SK-N-SH treated with all-trans-retinoic acid at 6 μM for 48 hours (cell line): ENCODE measurements at regions not wholly inside any gene's neighbourhood (a gene's known extent, or its start where the extent isn't known, plus 50 kb on each side); places are given as distances from the start of the nearest gene placed in this dataset.

Experiments
- ATAC-seq: fragments of 200-7000 bp; cut with Tn5 transposase; 3 replicates; pipeline ENCODE4 v1.9.1; 2020; ENCODE audit warnings: mild to moderate bottlenecking, moderate library complexity
- CSDC2 ChIP-seq: fragments of 250-450 bp; sonication (Bioruptor Pico); IDR thresholded peaks from 2 replicates; pipeline ENCODE4 v1.5.0; 2020; ENCODE audit warnings: mild to moderate bottlenecking, moderate library complexity
- ESRRG ChIP-seq: fragments of 250-450 bp; sonication (Bioruptor Pico); IDR thresholded peaks from 2 replicates; pipeline ENCODE4 v1.6.1; 2021; ENCODE audit warnings: mild to moderate bottlenecking
- ISL1 ChIP-seq: fragments of 250-450 bp; sonication (Bioruptor Pico); IDR thresholded peaks from 2 replicates; pipeline ENCODE4 v2.1.2; 2022; ENCODE audit warnings: mild to moderate bottlenecking, moderate library complexity
- OSR1 ChIP-seq: fragments of 250-450 bp; sonication (Bioruptor Pico); IDR thresholded peaks from 2 replicates; pipeline ENCODE4 v1.8.0; 2022; ENCODE audit warnings: moderate library complexity, mild to moderate bottlenecking, inconsistent platforms
- SNAI2 ChIP-seq: fragments of 250-450 bp; sonication (Bioruptor Pico); IDR thresholded peaks from 2 replicates; pipeline ENCODE4 v1.5.0; 2020; ENCODE audit warnings: mild to moderate bottlenecking, moderate library complexity
- TCF4 ChIP-seq: fragments of 250-450 bp; sonication (Bioruptor Pico); IDR thresholded peaks from 2 replicates; pipeline ENCODE4 v1.8.0; 2021; ENCODE audit warnings: mild to moderate bottlenecking, moderate library complexity, borderline replicate concordance
- TOX ChIP-seq: fragments of 250-450 bp; sonication (Bioruptor Pico); IDR thresholded peaks from 2 replicates; pipeline ENCODE4 v1.8.0; 2021; ENCODE audit warnings: mild to moderate bottlenecking, moderate library complexity, borderline replicate concordance
- ZC3H10 ChIP-seq: fragments of 250-450 bp; sonication (Bioruptor Pico); IDR thresholded peaks from 2 replicates; pipeline ENCODE4 v1.5.1; 2021; ENCODE audit warnings: mild to moderate bottlenecking, moderate library complexity
- ZFP30 ChIP-seq: fragments of 450-650 bp; formaldehyde crosslinking; IDR thresholded peaks from 2 replicates; pipeline ENCODE4 v1.5.0; 2022; ENCODE audit warnings: mild to moderate bottlenecking, moderate library complexity
- ZNF565 ChIP-seq: fragments of 450-650 bp; formaldehyde crosslinking; conservative IDR thresholded peaks from 2 replicates; pipeline ENCODE4 v1.5.0; 2020; ENCODE audit warnings: low read depth, mild to moderate bottlenecking, moderate library complexity
- ZNF70 ChIP-seq: fragments of 450-650 bp; formaldehyde crosslinking; IDR thresholded peaks from 2 replicates; pipeline ENCODE4 v1.5.0; 2020; ENCODE audit warnings: mild to moderate bottlenecking, moderate library complexity
- ZNF8 ChIP-seq: fragments of 450-650 bp; formaldehyde crosslinking; IDR thresholded peaks from 2 replicates; pipeline ENCODE4 v1.5.0; 2020; ENCODE audit warnings: mild to moderate bottlenecking, moderate library complexity
- TF ChIP-seq, protein P1 (sequence below): fragments of 250-450 bp; sonication (Bioruptor Pico); IDR thresholded peaks from 2 replicates; pipeline ENCODE4 v1.8.0; 2021; ENCODE audit warnings: low read depth, mild to moderate bottlenecking, moderate library complexity, borderline replicate concordance
- TF ChIP-seq, protein P2 (sequence below): fragments of 250-450 bp; sonication (Bioruptor Pico); IDR thresholded peaks from 2 replicates; pipeline ENCODE4 v1.8.0; 2020; ENCODE audit warnings: mild to moderate bottlenecking, moderate library complexity, borderline replicate concordance
- TF ChIP-seq, protein P3 (sequence below): fragments of 250-450 bp; sonication (Bioruptor Pico); IDR thresholded peaks from 2 replicates; pipeline ENCODE4 v1.5.0; 2020; ENCODE audit warnings: mild to moderate bottlenecking, moderate library complexity
- TF ChIP-seq, protein P4 (sequence below): fragments of 250-450 bp; sonication (Bioruptor Pico); IDR thresholded peaks from 2 replicates; pipeline ENCODE4 v1.5.1; 2021; ENCODE audit warnings: mild to moderate bottlenecking, moderate library complexity
- TF ChIP-seq, protein P5 (sequence below): fragments of 250-450 bp; sonication (Bioruptor Pico); IDR thresholded peaks from 2 replicates; pipeline ENCODE4 v1.5.1; 2020; ENCODE audit warnings: low read depth, mild to moderate bottlenecking, moderate library complexity

- no peak for ATAC-seq
- TF ChIP-seq CSDC2 (CRISPR knock-in tag) (no peak), ESRRG (CRISPR knock-in tag) (no peak), TOX (CRISPR knock-in tag) (no peak), ZFP30 (no peak), ZNF8 (CRISPR knock-in tag) (no peak), OSR1 (CRISPR knock-in tag) (no peak), SNAI2 (CRISPR knock-in tag) (no peak), ISL1 (CRISPR knock-in tag) (no peak), ZNF70 (CRISPR knock-in tag) (no peak)
- TF ChIP-seq, protein P1, sequence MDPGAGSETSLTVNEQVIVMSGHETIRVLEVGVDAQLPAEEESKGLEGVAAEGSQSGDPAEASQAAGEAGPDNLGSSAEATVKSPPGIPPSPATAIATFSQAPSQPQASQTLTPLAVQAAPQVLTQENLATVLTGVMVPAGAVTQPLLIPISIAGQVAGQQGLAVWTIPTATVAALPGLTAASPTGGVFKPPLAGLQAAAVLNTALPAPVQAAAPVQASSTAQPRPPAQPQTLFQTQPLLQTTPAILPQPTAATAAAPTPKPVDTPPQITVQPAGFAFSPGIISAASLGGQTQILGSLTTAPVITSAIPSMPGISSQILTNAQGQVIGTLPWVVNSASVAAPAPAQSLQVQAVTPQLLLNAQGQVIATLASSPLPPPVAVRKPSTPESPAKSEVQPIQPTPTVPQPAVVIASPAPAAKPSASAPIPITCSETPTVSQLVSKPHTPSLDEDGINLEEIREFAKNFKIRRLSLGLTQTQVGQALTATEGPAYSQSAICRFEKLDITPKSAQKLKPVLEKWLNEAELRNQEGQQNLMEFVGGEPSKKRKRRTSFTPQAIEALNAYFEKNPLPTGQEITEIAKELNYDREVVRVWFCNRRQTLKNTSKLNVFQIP (CRISPR knock-in tag), result no peak
- TF ChIP-seq, protein P2, sequence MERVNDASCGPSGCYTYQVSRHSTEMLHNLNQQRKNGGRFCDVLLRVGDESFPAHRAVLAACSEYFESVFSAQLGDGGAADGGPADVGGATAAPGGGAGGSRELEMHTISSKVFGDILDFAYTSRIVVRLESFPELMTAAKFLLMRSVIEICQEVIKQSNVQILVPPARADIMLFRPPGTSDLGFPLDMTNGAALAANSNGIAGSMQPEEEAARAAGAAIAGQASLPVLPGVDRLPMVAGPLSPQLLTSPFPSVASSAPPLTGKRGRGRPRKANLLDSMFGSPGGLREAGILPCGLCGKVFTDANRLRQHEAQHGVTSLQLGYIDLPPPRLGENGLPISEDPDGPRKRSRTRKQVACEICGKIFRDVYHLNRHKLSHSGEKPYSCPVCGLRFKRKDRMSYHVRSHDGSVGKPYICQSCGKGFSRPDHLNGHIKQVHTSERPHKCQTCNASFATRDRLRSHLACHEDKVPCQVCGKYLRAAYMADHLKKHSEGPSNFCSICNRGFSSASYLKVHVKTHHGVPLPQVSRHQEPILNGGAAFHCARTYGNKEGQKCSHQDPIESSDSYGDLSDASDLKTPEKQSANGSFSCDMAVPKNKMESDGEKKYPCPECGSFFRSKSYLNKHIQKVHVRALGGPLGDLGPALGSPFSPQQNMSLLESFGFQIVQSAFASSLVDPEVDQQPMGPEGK (CRISPR knock-in tag), result no peak
- TF ChIP-seq, protein P3, sequence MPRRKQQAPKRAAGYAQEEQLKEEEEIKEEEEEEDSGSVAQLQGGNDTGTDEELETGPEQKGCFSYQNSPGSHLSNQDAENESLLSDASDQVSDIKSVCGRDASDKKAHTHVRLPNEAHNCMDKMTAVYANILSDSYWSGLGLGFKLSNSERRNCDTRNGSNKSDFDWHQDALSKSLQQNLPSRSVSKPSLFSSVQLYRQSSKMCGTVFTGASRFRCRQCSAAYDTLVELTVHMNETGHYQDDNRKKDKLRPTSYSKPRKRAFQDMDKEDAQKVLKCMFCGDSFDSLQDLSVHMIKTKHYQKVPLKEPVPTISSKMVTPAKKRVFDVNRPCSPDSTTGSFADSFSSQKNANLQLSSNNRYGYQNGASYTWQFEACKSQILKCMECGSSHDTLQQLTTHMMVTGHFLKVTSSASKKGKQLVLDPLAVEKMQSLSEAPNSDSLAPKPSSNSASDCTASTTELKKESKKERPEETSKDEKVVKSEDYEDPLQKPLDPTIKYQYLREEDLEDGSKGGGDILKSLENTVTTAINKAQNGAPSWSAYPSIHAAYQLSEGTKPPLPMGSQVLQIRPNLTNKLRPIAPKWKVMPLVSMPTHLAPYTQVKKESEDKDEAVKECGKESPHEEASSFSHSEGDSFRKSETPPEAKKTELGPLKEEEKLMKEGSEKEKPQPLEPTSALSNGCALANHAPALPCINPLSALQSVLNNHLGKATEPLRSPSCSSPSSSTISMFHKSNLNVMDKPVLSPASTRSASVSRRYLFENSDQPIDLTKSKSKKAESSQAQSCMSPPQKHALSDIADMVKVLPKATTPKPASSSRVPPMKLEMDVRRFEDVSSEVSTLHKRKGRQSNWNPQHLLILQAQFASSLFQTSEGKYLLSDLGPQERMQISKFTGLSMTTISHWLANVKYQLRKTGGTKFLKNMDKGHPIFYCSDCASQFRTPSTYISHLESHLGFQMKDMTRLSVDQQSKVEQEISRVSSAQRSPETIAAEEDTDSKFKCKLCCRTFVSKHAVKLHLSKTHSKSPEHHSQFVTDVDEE (CRISPR knock-in tag), result no peak
These were observed 586.4 kb downstream of the TLE4 start for GRCh38 chr9:80158131-80158530.

DNA sequence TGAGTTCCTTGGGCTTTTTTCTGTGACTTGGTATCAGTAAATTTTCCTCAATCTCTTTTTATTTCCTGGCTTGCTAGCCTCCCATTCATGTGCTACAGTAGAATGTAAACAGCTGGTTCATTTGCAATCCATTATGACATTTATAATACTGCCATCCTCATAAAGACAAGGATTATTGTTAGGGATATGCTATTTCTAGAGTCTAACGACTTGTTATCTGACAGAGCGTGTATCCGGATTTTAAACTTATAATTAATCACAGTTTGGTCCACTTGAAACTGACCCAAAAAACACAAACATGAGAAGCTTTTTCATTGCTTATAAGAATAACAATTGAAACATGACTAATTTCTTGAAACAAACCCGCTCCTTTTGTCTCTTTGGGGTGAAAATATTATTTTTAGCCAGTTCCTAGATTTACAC is 585.8 kb downstream of the TLE4 start:
- TF ChIP-seq, protein P4, sequence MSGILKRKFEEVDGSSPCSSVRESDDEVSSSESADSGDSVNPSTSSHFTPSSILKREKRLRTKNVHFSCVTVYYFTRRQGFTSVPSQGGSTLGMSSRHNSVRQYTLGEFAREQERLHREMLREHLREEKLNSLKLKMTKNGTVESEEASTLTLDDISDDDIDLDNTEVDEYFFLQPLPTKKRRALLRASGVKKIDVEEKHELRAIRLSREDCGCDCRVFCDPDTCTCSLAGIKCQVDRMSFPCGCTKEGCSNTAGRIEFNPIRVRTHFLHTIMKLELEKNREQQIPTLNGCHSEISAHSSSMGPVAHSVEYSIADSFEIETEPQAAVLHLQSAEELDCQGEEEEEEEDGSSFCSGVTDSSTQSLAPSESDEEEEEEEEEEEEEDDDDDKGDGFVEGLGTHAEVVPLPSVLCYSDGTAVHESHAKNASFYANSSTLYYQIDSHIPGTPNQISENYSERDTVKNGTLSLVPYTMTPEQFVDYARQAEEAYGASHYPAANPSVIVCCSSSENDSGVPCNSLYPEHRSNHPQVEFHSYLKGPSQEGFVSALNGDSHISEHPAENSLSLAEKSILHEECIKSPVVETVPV, result no peak
- TF ChIP-seq ZFP30, result no peak
- TF ChIP-seq, protein P5, sequence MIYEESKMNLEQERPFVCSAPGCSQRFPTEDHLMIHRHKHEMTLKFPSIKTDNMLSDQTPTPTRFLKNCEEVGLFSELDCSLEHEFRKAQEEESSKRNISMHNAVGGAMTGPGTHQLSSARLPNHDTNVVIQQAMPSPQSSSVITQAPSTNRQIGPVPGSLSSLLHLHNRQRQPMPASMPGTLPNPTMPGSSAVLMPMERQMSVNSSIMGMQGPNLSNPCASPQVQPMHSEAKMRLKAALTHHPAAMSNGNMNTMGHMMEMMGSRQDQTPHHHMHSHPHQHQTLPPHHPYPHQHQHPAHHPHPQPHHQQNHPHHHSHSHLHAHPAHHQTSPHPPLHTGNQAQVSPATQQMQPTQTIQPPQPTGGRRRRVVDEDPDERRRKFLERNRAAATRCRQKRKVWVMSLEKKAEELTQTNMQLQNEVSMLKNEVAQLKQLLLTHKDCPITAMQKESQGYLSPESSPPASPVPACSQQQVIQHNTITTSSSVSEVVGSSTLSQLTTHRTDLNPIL, result no peak
- TF ChIP-seq CSDC2 (CRISPR knock-in tag), result no peak
- TF ChIP-seq, protein P1 (CRISPR knock-in tag), result no peak
- no peak for TF ChIP-seq ISL1 (CRISPR knock-in tag)
- TF ChIP-seq ZC3H10, result no peak
- TF ChIP-seq ESRRG (CRISPR knock-in tag), result no peak
- TF ChIP-seq ZNF70 (CRISPR knock-in tag), result no peak
- TF ChIP-seq, protein P2 (CRISPR knock-in tag), result no peak
- no peak for TF ChIP-seq TOX (CRISPR knock-in tag)
- TF ChIP-seq TCF4 (CRISPR knock-in tag), result no peak
- no peak for TF ChIP-seq SNAI2 (CRISPR knock-in tag)
- TF ChIP-seq ZNF565 (CRISPR knock-in tag), result no peak
- ATAC-seq, result no peak
